NCI-H446 treated with DMSO at 0.1 percent for 48 hours (cell line): ENCODE measurements at regions not wholly inside any gene's neighbourhood (a gene's known extent, or its start where the extent isn't known, plus 50 kb on each side); places are given as distances from the start of the nearest gene placed in this dataset.

Experiments used
- DNase-seq: peaks from one replicate; lab custom pipeline; 2025; lab: John Stamatoyannopoulos, UW

- no peak for DNase-seq
Observed at GRCh38 chr1:98068016-98068415, 147.2 kb upstream of the DPYD start.

GRCh38 chr1:98066911-98067310 lies 146.1 kb upstream of the DPYD start:
- no peak for DNase-seq

- no peak for DNase-seq
Observed at GRCh38 chr1:98059620-98060019, 138.8 kb upstream of the DPYD start.

GRCh38 chr1:98058676-98059075 lies 137.8 kb upstream of the DPYD start:
- no peak for DNase-seq

GRCh38 chr1:98057236-98057910 lies 136.5 kb upstream of the DPYD start:
- no peak for DNase-seq

GRCh38 chr1:98056781-98057180 lies 135.9 kb upstream of the DPYD start:
- DNase-seq: no peak

- no peak for DNase-seq
Observed at GRCh38 chr1:98055457-98055856, 134.6 kb upstream of the DPYD start.

GRCh38 chr1:98054786-98055185 lies 134.0 kb upstream of the DPYD start:
- DNase-seq: no peak

GRCh38 chr1:98054367-98054701 lies 133.5 kb upstream of the DPYD start:
- no peak for DNase-seq

GRCh38 chr1:98053471-98054366 lies 132.9 kb upstream of the DPYD start:
- no peak for DNase-seq

- peak; percentile 80 for DNase-seq
Observed at GRCh38 chr1:98051065-98051675, 130.3 kb upstream of the DPYD start.

- no peak for DNase-seq
Observed at GRCh38 chr1:98049370-98050135, 128.7 kb upstream of the DPYD start.

GRCh38 chr1:98048751-98049325 lies 128.0 kb upstream of the DPYD start:
- no peak for DNase-seq

GRCh38 chr1:98048244-98048643 lies 127.4 kb upstream of the DPYD start:
- peak; percentile 75 for DNase-seq

GRCh38 chr1:98047171-98047570 lies 126.3 kb upstream of the DPYD start:
- no peak for DNase-seq

GRCh38 chr1:98045767-98046641 lies 125.2 kb upstream of the DPYD start:
- no peak for DNase-seq

GRCh38 chr1:98045211-98045766 lies 124.5 kb upstream of the DPYD start:
- peak; percentile 88 for DNase-seq

- DNase-seq: no peak
Observed at GRCh38 chr1:98044766-98045165, 123.9 kb upstream of the DPYD start.

GRCh38 chr1:98044071-98044697 lies 123.3 kb upstream of the DPYD start:
- DNase-seq: no peak

GRCh38 chr1:98035602-98036002 lies 114.8 kb upstream of the DPYD start:
- DNase-seq: peak; percentile 100
